ENCODE measurements at regions not wholly inside any gene's neighbourhood (a gene's known extent, or its start where the extent isn't known, plus 50 kb on each side); places are given as distances from the start of the nearest gene placed in this dataset.
"Not testable (repeated sequence)": the region's sequence is repeated elsewhere in the genome, so short reads cannot be mapped to it uniquely, and the experiment has no call there.

- no peak for DNase-seq (ENCODE audit: low read depth)
These were observed 61.0 kb upstream of the ST3GAL6 start for GRCh38 chr3:98702166-98702565.

- DNase-seq (ENCODE audit: low read depth): no peak
These were observed 57.9 kb upstream of the ST3GAL6 start for GRCh38 chr3:98705212-98705611.

- no peak for DNase-seq (ENCODE audit: low read depth)
These were observed 57.4 kb upstream of the ST3GAL6 start for GRCh38 chr3:98705694-98706093.

- not testable (repeated sequence) for DNase-seq (ENCODE audit: low read depth)
These were observed 54.5 kb upstream of the ST3GAL6 start for GRCh38 chr3:98708681-98709080.

GRCh38 chr3:98709441-98709840 is 53.7 kb upstream of the ST3GAL6 start:
- no peak for DNase-seq (ENCODE audit: low read depth)

- no peak for DNase-seq (ENCODE audit: low read depth)
These were observed 53.0 kb upstream of the ST3GAL6 start for GRCh38 chr3:98710067-98710659.

- no peak for DNase-seq (ENCODE audit: low read depth)
These were observed 51.7 kb upstream of the ST3GAL6 start for GRCh38 chr3:98711426-98711825.

GRCh38 chr3:98712726-98713125 is 50.4 kb upstream of the ST3GAL6 start:
- no peak for DNase-seq (ENCODE audit: low read depth)

- DNase-seq (ENCODE audit: low read depth): not testable (repeated sequence)
These were observed 49.8 kb upstream of the ST3GAL6 start for GRCh38 chr3:98713332-98713731.
